GM21737 (cell line): ENCODE measurements at regions not wholly inside any gene's neighbourhood (a gene's known extent, or its start where the extent isn't known, plus 50 kb on each side); places are given as distances from the start of the nearest gene placed in this dataset.
A peak's percentile ranks its signal among the peaks of the same experiment; 100 is the strongest.
"Not testable (repeated sequence)": the region's sequence is repeated elsewhere in the genome, so short reads cannot be mapped to it uniquely, and the experiment has no call there.

Experiments
- ATAC-seq: cut with Tn5 transposase; IDR thresholded peaks from one replicate; pipeline ENCODE4 v1.9.1; 2021; ENCODE audit warnings: mild to moderate bottlenecking, moderate library complexity; ENCODE audit not compliant: unreplicated experiment

- not testable (repeated sequence) for ATAC-seq
Observed at GRCh38 chr15:22238959-22239805, 158.9 kb downstream of the OR4M2 start.

- ATAC-seq = no peak
Observed at GRCh38 chr15:22239806-22240180, 159.5 kb downstream of the OR4M2 start.

GRCh38 chr15:22240403-22240802 lies 160.1 kb downstream of the OR4M2 start:
- no peak for ATAC-seq

- ATAC-seq = no peak
Observed at GRCh38 chr15:22240986-22241385, 160.7 kb downstream of the OR4M2 start.

- no peak for ATAC-seq
Observed at GRCh38 chr15:22241451-22241850, 161.1 kb downstream of the OR4M2 start.

GRCh38 chr15:22242311-22242710 lies 162.0 kb downstream of the OR4M2 start:
- not testable (repeated sequence) for ATAC-seq

GRCh38 chr15:22243440-22244130 lies 163.3 kb downstream of the OR4M2 start:
- ATAC-seq = no peak

- not testable (repeated sequence) for ATAC-seq
Observed at GRCh38 chr15:22249511-22249910, 169.2 kb downstream of the OR4M2 start.

GRCh38 chr15:22250501-22251290 lies 170.4 kb downstream of the OR4M2 start:
- ATAC-seq = not testable (repeated sequence)

- no peak for ATAC-seq
Observed at GRCh38 chr15:22251422-22251821, 171.1 kb downstream of the OR4M2 start.

- ATAC-seq = not testable (repeated sequence)
Observed at GRCh38 chr15:22252047-22252446, 171.7 kb downstream of the OR4M2 start.

- not testable (repeated sequence) for ATAC-seq
Observed at GRCh38 chr15:22252521-22252920, 172.2 kb downstream of the OR4M2 start.

GRCh38 chr15:22253002-22253675 lies 172.8 kb downstream of the OR4M2 start:
- ATAC-seq = not testable (repeated sequence)

GRCh38 chr15:22253676-22254408 lies 173.5 kb downstream of the OR4M2 start:
- peak; percentile 70 for ATAC-seq

- ATAC-seq = peak; percentile 28
Observed at GRCh38 chr15:22254409-22255045, 174.2 kb downstream of the OR4M2 start.

GRCh38 chr15:22255606-22256005 lies 175.3 kb downstream of the OR4M2 start:
- ATAC-seq = not testable (repeated sequence)

GRCh38 chr15:22256389-22257046 lies 176.2 kb downstream of the OR4M2 start:
- ATAC-seq = not testable (repeated sequence)

- ATAC-seq = no peak
Observed at GRCh38 chr15:22257047-22258008, 177.0 kb downstream of the OR4M2 start.
